Cardiac fibroblast (primary cell): ENCODE measurements at regions not wholly inside any gene's neighbourhood (a gene's known extent, or its start where the extent isn't known, plus 50 kb on each side); places are given as distances from the start of the nearest gene placed in this dataset.

Source experiments
- DNase-seq, 2 donors: peaks; one replicate each; pipeline versions ENCODE4 v3.0.0 to v3.0.0-alpha.2; 2010; ENCODE audit warnings: low read depth in 2 of 2
- H3K4me3 ChIP-seq, 2 donors: replicated peaks in 1 of 2; 1 replicate in 1 of 2; 2 replicates in 1 of 2; pipeline ENCODE4 v1.5.1; 2011; ENCODE audit warnings: low read depth in 2 of 2, low read length in 2 of 2, mild to moderate bottlenecking in 2 of 2, moderate library complexity in 1 of 2
- CTCF ChIP-seq: IDR thresholded peaks from one replicate; pipeline ENCODE4 v1.5.1; 2011; ENCODE audit warnings: low read depth, mild to moderate bottlenecking, low read length, inconsistent platforms

GRCh38 chr2:137813176-137813575 lies 151.1 kb upstream of the HNMT start:
- no peak for DNase-seq
- no peak overlapping the region for H3K4me3 ChIP-seq
- no peak for TF ChIP-seq CTCF

- no peak for TF ChIP-seq CTCF
- no peak for DNase-seq
- H3K4me3 ChIP-seq = no peak overlapping the region
Observed at GRCh38 chr2:137817058-137817457, 147.2 kb upstream of the HNMT start.

- H3K4me3 ChIP-seq = no peak overlapping the region
- no peak for DNase-seq
- no peak for TF ChIP-seq CTCF
Observed at GRCh38 chr2:137823196-137823595, 141.1 kb upstream of the HNMT start.

- no peak for TF ChIP-seq CTCF
- no peak for DNase-seq
- H3K4me3 ChIP-seq = no peak overlapping the region
Observed at GRCh38 chr2:137824501-137824900, 139.8 kb upstream of the HNMT start.

- H3K4me3 ChIP-seq = no peak overlapping the region
- no peak for DNase-seq
- TF ChIP-seq CTCF = no peak
Observed at GRCh38 chr2:137826373-137827372, 137.6 kb upstream of the HNMT start.

- DNase-seq = no peak
- no peak overlapping the region for H3K4me3 ChIP-seq
- no peak for TF ChIP-seq CTCF
Observed at GRCh38 chr2:137828624-137829023, 135.6 kb upstream of the HNMT start.

- no peak for DNase-seq
- TF ChIP-seq CTCF = no peak
- H3K4me3 ChIP-seq = no peak overlapping the region
Observed at GRCh38 chr2:137829251-137829650, 135.0 kb upstream of the HNMT start.
